Urinary bladder (tissue), 3 donors: ENCODE measurements at regions not wholly inside any gene's neighbourhood (a gene's known extent, or its start where the extent isn't known, plus 50 kb on each side); places are given as distances from the start of the nearest gene placed in this dataset.
"Not testable (repeated sequence)": the region's sequence is repeated elsewhere in the genome, so short reads cannot be mapped to it uniquely, and the experiment has no call there.

ENCODE experiments used
- DNase-seq: peaks from one replicate; pipeline ENCODE4 v3.0.0-alpha.2; 2015; ENCODE audit errors: extremely low spot score
- H3K27ac ChIP-seq: one replicate; pipeline ENCODE4 v1.5.1; 2013; ENCODE audit warnings: low read depth, mild to moderate bottlenecking, moderate library complexity
- H3K36me3 ChIP-seq: one replicate; pipeline ENCODE4 v1.6.1; 2013; ENCODE audit warnings: mild to moderate bottlenecking, moderate library complexity; ENCODE audit not compliant: insufficient read depth
- H3K4me1 ChIP-seq: one replicate; pipeline ENCODE4 v1.6.1; 2013; ENCODE audit warnings: mild to moderate bottlenecking, moderate library complexity; ENCODE audit not compliant: insufficient read depth
- H3K4me3 ChIP-seq: one replicate; pipeline ENCODE4 v1.5.1; 2013; ENCODE audit warnings: low read depth, low read length
- WGBS: extraction: QIAGEN DNeasy Blood & Tissue Kit; methylation state at CpG from one replicate; pipeline ENCODE4 v1.1.7; 2013; 5-methylcytosine and 5-hydroxymethylcytosine counted together
- donor health status: healthy with polysubstance abuse.
- donor health status: healthy.

DNA sequence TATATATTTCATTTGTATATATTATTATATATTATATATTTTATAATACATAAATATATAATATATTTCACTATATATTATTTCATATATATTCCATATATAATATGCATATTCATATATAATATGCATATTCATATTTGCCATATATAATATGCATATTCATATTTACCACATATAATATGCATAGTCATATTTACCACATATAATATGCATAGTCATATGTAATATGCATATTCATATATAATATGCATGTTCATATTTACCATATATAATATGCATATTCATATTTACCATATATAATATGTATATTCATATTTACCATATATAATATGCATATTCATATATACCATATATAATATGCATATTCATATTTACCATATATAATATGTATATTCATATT lies 51.2 kb upstream of the GATA2 start:
- no peak overlapping the region for H3K27ac ChIP-seq
- no peaks in the 10 kb centered on the region for H3K4me1 ChIP-seq
- no peak overlapping the region for H3K4me3 ChIP-seq
- no peak for DNase-seq
- H3K36me3 ChIP-seq, result no peaks in the 10 kb centered on the region

DNA sequence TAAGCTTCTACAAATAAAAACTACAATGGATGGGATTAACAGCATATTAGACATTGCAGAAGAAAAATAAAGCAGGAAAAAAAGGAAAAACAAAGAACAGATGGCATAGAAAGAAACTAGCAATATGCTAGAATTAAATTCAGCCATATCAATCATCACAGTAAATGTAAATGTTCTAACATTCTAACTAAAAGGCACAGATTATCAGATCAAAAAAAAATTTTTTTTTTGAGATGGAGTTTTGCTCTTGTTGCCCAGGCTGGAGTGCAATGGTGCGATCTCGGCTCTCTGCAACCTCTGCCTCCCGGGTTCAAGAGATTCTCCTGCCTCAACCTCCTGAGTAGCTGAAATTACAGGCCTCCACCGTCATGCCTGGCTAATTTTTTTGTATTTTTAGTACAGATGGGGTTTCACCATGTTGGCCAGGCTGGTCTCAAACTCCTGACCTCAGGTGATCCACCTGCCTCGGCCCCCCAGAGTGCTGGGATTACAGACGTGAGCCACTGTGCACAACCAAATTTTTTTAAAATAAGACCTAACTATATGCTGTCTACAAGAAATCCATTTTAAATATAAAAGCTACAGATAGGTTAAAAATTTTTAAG lies 50.7 kb upstream of the GATA2 start:
- 86% methylated on average over 6 of the region's 6 CpGs for WGBS
- H3K36me3 ChIP-seq, DNase-seq, H3K27ac ChIP-seq, H3K4me3 ChIP-seq, H3K4me1 ChIP-seq: not testable (repeated sequence)
